GM21381 (cell line): ENCODE measurements at regions not wholly inside any gene's neighbourhood (a gene's known extent, or its start where the extent isn't known, plus 50 kb on each side); places are given as distances from the start of the nearest gene placed in this dataset.

Source experiments
- ATAC-seq: cut with Tn5 transposase; IDR thresholded peaks from one replicate; pipeline ENCODE4 v1.9.1; 2021; ENCODE audit warnings: mild to moderate bottlenecking, moderate library complexity; ENCODE audit not compliant: unreplicated experiment

DNA sequence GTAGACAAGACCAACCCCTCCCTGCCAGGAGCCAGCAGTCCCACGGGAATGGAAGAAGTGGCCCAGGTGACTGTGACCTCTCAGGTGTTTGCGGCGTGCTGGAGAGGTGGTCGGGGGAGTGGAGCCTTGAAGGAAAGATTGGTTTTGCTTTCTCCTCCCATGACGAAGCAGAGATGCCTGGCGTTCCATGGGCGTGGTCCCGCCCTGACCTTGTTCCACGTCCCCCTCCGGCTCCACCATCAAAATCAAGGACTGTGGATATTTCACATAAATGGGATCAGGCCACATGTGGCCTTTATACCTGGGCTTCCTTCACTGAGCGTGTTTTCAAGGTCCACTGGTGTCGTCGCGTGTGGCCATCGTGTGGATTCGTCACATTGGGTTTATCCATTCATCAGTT lies 270.6 kb upstream of the TNRC6C start:
- no peak for ATAC-seq

DNA sequence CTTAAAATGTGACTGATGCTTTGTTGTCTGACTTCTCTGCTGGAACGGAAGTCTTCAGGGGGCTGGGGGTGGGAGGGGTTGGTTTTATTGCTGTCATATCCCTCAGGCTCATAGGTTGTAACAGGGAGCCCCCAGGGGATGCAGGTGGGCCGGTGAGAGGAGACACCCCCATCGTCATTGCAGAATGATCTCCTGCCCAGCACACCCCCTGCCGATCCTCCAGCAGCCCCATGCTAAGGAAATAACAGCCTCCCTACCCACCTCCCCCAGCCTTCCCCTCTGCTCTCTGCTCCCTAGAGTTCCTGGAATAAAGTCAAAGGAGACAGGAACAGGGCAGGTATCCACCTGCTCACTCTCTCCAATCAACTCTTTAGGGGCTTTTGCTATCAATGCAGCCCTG lies 270.1 kb upstream of the TNRC6C start:
- ATAC-seq: no peak

DNA sequence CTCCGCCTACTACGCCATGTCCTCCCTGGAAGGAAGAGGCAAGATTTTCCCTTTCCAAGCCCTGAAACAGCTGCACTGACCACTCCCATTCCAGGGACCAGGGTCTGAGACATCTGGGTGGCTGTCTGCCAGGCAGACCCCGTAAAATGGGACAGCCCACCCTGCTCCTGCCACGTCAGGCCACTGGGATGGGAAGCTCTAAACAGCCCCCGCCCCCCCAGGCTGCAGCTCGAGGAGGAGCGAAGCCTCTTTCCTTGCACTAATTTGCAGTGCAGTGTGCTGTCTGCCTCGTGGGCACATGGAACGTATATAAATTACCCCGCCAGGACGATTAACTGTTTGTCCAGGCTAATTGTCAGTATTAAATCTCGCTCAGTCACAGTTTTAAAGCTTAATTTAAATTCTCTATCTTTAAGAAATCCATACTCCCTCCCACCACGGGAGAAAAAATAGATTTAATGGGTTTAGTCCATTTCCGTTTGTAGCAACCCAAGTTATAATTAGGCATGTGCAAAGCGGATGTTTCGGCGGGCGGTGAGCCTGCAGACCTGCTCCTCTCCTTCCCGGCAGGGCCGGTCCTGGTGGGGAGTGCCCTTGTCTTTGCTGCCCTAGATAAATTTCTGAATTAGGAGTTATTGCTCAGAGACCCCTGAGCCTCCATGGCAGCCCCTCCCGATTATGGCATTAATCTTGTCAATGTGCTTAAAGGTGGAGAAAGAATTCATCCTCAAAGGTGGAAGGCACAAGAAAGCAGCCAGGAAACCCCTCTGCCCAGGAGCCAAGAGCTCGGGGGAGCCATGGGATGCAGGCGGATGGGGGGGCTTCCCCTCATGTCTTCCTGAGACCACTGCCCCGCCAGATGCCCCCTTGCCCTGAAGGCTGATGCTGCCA lies 268.0 kb upstream of the TNRC6C start:
- ATAC-seq: no peak

DNA sequence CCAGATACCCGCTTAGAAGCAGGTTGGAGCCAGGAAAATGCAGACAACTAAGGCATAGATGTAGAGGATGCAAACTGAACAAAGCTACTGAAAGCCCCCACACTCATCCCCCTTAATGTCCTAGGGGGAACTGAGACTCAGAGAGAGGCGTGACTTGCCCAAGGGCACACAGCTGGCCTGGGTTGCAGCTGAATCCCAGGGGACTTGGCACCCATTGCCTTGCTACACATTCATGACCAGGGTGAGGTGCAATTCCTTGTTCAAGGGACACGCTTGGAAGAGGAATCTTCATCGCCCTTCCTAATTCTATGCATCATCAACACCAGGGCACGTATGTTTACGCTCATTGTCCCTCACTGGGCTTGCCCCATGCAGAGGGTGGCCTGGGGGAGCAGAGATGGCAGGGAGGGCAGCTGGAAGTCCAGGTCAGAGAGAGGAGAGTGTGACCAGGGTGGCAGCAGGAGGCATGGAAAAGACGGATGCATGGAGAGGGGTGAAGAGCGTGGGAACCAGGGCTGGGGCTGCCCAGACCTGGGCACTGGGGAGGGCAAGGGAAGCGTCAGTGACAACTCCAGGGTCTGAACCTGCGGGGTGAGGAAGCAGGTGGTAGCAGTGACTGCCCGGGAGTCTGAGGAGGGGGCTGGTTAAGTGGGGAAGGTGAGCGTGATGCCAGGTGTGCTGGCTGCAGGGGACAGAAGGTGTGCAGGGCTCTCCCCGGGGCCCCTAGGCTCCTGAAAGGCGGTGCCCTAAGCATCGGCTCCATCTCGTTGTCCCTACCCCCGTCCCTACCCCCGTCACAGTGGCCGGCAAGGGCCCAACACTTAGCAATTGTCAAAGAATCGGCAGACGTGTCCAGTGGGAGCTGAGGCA lies 267.1 kb upstream of the TNRC6C start:
- ATAC-seq: no peak

DNA sequence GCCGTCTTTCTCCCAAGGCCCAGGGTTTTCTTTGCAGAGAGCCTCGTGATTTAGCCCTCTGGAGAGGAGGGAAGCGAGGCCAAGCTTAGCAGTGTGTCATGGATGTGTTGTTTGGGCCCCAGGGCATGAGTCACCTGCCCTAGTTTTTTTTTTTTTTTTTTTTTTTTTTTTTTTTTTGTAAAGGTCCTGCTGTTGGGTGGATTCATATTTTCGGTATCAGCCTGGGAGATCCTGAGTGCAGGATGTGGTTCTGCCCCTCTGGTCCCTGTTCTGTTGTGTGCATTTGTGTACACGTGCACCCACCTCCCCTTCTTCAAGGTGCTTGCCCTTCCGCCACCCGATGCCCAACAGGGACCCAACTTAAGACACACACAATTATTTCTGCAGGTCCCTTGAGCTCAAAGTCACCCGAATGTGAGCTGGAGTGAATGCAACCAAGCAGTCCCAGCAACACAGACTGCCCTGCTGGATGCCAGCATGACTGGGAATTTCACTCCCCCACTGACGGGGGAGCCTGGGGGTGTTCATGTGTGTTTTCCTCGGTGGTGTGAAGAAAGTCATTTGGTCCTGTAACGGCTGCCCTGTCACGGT lies 265.8 kb upstream of the TNRC6C start:
- no peak for ATAC-seq

DNA sequence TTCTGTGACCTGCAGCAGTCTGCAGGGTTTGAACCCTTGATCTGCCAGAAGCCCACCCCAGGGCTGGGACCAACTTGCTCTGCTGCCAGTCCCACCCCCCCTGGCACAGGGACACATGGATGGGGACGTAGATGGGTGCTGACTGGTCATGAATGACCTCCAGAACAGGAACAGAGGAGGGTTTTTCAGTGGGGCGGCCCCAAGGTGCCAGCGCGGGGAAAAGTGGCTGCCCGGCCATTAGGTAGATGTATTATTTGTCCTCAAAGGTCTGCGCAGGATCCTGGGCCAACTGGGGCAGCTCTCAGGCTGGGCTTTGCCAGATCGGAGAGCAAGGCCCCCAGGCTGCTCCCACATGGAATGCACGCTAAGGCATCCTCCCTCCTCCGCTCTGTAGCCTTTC lies 265.2 kb upstream of the TNRC6C start:
- no peak for ATAC-seq

DNA sequence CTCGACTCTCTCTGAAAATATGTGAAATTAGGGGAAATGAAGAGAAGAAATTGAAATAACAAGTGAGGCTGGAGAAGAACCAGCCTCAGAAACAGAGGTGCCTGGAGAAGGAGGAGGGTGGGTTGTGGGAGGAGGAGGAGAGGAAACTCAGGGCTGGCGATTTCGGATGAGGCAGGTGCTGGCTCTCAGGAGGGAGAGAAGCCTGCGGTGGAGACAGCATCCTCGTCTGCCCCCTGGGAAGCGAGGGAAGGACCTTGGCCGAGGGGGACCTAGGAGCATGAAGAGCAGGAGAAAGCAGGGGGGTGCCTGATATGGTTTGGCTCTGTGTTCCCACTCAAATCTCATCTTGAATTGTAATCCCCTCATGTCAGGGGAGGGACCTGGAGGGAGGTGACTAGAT lies 264.7 kb upstream of the TNRC6C start:
- ATAC-seq: no peak

DNA sequence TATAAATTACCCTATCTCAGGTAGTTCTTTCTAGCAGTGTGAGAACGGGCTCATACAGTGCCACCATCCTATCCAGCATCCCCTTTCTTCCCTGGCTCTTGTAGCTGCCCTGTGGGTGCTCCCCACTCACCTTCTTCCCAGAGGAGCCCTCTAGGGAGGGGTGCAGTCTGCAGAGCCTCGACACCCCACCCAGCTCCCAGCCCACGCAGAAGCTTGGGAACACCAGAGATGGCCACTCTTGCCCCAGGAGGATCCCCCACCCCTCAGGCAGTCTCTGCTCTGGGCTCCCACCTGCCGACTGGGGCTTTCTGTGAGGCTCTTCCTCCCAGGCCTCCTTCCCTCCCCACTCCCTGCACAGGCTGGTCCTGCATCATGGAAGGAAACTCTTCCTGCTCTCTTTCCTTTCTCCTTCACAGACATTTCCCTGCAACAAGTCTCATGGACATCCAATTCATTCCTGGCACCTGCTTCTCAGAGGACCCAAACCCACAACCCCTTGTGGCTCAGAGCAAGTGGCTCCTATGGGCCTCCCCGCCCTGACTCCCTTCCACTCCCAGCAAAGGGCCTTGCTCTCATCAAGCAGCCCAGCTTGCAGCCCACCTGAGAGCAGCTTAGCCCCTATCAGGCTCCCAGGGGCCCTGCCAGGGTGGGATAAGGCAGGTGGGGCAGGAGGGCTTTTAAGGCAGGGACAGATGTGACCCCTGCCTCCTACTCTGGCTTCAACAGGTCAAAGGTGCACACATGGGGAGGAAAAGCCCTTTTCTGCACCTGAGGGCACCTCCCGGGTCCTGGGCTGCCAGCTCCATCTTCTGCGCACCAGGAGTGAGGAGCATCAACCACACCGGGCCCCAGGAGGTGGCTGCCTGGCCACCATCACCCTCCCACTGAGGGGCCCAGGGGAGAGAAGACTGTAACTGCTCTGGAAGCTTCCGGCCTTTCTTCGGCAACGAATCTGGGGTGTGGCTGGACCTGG lies 263.8 kb upstream of the TNRC6C start:
- no peak for ATAC-seq

DNA sequence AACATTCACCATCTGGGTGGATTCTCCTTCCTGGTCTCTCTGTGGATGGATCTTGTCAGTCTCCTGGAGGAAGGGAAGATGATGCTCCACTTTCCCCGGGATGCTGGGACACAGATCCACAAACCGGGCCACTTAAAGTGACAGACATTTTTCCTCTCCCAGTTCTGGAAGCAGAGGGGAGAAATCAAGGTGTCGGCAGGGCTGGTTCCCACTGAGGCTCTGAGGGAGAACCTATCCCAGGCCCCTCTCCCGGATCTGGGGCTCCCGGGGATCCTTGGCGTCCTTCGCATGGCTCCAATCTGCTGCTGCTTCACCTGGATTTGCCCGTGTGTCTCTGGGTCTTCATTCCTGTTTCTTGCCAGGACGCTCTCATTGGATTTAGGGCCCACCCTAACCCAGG lies 263.1 kb upstream of the TNRC6C start:
- no peak for ATAC-seq

DNA sequence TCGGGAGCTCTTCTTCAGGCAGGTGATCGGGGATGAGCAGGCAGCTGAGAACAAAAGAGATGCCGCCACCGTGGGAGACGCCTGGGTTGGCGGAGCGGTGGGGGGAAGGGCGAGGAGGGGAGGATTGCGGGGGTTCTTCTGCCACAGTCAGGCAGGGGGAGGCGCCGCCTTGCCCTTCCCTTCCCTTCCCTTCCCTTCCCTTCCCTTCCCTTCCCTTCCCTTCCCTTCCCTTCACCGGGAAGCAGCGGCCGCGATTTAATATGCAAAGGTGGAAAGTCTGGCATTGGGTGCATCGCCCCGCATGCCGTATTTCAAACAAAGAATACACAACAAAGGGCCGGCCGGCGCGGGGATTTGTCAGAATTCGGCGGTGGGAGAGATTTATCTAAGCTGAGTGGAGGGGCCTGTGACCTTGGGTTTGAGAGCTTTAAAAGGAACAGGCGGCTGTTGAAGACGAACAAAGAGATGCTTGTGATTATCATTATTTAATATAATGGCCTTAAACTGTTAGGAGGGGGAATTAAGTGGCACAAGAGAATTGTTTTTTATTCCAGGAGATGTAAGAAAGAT lies 262.3 kb upstream of the TNRC6C start:
- no peak for ATAC-seq

DNA sequence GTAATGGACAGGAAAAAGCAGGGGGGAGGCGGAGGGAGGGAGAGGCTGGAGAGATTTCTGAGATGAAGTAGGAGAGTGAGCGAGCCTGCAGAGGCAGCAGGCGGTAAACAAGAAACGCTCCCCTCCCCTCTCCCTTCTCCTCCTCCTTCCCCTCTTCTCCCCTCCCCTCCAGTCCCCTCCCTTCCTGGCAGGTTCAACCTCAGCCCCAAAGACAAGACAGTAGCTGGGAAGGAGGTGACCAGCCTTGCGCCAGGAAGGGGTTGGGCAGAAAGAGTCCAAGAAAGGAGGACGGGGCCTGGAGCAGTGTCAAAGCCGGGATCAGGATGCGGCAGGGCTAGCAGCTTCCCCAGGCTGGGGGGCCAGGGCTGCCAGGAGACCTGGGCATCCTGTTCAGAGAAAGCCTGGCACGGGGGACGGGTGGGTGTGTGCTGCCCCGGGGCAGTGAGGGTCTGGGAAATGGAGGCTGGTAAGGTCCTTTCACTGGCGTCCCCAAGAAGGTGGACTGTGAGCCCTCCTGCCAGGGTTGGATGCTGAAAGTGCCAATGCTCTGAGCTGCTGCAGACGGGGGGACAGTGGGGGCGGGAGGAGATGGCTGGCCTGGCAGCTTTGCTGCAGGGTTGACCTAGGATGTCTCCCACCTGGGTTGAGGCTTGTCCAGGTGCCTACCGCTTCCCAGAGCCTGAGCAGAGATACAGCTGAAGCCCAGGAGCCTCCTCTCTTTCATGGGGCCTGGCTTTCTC lies 261.6 kb upstream of the TNRC6C start:
- no peak for ATAC-seq

DNA sequence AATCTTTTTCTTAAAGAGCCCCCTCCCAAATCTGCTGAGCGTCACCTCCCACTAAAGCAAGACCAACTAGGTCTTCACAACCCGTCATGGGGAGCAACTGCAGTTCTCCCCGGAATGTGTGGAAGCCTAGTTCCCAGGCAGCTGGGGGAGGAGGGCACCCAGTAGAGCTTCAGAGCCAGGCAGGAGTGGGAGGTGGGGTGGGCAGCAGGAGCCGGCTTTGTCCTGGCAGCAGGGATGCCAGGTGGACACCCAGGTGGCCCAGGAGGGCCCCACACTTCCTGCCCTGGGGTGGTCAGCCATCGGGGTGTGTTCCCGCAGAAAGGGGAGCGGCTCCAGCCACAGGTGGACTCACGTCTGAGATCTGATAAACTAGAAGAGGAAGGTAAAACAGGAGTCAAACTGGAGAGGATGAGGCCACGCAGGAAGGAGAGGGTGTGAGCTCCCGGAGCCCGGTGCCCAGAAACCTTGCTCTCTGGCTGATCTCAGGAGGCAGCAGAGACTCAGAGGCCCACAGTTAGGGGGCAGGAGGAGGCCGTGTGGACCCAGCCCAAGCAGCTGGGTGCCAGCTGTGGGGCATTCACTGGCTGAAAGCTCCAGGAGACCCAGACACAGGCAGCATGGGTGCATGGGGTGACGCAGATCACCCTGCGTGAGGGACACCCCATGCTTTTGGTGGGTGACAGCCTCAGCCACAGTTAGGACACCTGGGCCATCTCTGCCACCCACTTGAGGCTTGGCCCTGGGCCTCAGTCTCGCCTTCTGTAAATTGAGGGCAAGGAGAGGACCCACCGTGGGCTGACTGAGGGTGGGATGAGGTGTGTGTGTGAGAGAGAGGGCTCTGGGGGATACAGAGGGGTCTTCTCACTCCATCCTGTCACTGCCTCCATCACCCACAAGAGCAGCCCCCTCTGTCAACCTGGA lies 260.8 kb upstream of the TNRC6C start:
- ATAC-seq: no peak

DNA sequence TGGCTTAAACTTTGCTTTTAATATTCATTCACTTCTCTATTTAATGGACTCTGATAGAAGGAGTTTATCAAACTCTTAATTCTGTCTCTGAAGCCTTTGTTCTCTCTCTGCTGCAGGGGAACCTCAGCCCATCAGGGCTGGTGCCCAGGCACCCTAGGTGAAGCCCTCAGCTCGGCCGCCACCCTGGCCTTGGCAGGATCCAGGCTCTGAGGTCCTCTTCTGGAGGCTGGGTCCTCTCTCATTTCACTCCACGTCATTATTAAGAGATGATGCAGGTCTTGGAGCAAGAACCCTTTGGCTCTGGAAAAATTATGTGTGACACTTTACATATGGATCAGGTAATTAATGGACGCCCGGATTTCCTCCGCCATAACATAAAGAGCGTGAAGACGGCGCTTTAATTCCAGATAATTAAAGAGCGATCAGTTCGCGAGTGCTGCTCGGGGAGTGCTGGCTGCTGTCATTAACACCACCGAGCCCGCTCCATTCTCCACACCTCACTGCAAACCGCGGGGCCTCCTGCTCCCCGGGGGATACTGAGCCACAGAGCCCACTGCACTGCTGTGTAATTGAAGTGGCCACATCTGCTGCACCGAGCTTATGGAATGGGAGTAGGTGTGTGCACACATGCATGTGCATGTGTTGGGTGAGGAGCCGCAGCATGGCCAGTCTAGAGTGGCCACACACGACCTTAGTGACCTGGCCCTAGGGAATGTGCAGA lies 259.4 kb upstream of the TNRC6C start:
- no peak for ATAC-seq

DNA sequence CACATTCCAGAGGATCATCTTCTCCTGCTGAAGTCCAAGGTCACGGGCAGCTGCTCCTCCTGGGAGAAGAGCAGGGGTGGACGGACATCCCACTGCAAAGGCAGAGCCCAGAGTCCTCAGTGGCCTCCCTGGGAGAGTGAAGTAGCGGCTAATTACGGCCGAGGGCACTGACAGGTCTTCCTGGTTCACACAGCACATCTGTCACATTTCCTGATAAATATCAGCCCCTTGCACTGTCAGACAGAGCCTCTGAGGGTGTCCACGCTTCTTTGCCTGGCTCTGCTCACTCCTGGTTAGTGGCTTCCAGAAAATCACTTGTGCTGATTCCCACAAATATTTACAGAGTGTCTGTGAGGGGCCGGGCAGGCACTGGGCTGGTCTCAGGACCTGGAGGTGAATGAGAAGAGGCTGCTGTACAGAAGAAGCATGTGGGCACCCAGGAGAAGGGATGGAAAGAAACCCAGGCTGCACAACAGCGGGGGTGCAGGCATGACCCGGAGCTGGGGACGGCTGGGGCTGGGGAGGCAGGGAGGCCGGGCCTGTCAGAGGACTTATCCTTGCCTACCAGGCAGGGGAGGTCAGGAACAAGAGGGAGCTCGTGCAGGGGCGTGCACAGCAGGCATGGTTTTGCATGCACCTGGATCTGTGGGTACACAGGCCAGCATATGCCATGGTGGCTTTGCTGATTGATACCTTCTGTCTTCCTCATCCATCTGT lies 258.2 kb upstream of the TNRC6C start:
- no peak for ATAC-seq

DNA sequence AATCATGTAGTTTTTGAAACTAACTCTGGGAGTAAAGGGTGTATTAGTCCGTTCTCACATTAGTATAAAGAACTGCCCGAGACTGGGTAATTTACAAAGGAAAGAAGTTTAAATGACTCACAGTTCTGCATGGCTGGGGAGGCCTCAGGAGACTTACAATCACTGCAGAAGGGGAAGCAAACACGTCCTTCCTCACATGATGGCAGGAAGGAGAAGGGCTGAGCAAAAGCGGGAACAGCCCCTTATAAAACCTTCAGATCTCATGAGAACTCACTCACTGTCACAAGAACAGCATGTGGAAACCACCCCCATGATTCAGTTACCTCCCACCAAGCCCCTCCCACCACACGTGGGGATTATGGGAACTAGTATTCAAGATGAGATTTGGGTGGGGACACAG lies 256.5 kb upstream of the TNRC6C start:
- no peak for ATAC-seq

DNA sequence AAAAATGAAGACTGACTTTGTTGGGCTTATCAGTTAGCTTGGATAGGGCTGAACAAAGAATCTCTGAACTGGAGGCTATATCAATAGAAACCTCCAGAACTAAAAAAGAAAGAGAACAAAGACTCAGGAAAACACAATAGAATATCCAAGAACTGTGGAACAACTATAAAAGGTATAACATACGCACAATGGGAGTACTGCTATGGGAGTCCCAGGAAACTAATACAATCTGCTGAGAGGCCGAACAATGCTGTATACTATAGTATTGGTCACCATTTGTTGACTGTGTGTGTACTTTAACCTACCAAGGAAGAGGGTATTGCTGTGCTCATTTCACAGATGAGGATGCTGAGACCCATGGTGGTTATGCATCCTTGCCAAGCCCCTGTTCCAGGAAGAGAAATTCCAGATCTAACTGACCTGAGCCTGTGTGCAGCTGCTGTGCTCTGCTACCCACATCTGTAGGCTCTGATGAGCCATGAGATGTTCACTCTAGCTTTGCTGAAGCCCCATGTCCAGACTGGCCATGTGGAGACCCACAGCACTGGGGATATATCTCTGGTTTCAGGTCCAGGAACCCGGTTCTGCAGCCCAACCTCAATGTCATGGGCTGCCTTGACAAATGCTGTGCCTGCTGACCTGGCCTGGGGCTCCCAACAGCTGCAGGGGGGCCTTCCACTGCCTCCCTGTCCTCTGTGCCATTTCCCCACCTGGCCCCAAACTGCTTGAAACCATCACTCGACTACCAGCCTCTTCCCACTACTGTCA lies 254.3 kb upstream of the TNRC6C start:
- no peak for ATAC-seq
